Brain pericyte (primary cell): ENCODE measurements at regions not wholly inside any gene's neighbourhood (a gene's known extent, or its start where the extent isn't known, plus 50 kb on each side); places are given as distances from the start of the nearest gene placed in this dataset.

ENCODE experiments used
- DNase-seq: peaks from one replicate; pipeline ENCODE4 v3.0.0-alpha.2; 2012; ENCODE audit warnings: low read depth, low spot score

GRCh38 chr15:60093273-60094067 lies 89.4 kb downstream of the FOXB1 start:
- no peak for DNase-seq

GRCh38 chr15:60095711-60096110 lies 91.6 kb downstream of the FOXB1 start:
- DNase-seq = no peak

- DNase-seq = no peak
These were observed 92.0 kb downstream of the FOXB1 start for GRCh38 chr15:60096157-60096556.

GRCh38 chr15:60101416-60101815 lies 97.3 kb downstream of the FOXB1 start:
- DNase-seq = no peak

GRCh38 chr15:60102748-60103147 lies 98.6 kb downstream of the FOXB1 start:
- DNase-seq = no peak

GRCh38 chr15:60110909-60111308 lies 106.8 kb downstream of the FOXB1 start:
- DNase-seq = no peak

GRCh38 chr15:60115579-60116380 lies 111.7 kb downstream of the FOXB1 start:
- no peak for DNase-seq

- no peak for DNase-seq
These were observed 112.5 kb downstream of the FOXB1 start for GRCh38 chr15:60116456-60117089.

- no peak for DNase-seq
These were observed 114.0 kb downstream of the FOXB1 start for GRCh38 chr15:60118146-60118545.

- no peak for DNase-seq
These were observed 114.5 kb downstream of the FOXB1 start for GRCh38 chr15:60118626-60119025.

- no peak for DNase-seq
These were observed 115.0 kb downstream of the FOXB1 start for GRCh38 chr15:60119101-60119500.

- DNase-seq = no peak
These were observed 116.0 kb downstream of the FOXB1 start for GRCh38 chr15:60120100-60120499.

- DNase-seq = no peak
These were observed 117.7 kb downstream of the FOXB1 start for GRCh38 chr15:60121845-60122244.

GRCh38 chr15:60122691-60123090 lies 118.6 kb downstream of the FOXB1 start:
- DNase-seq = no peak

- no peak for DNase-seq
These were observed 120.5 kb downstream of the FOXB1 start for GRCh38 chr15:60124460-60125070.

GRCh38 chr15:60125334-60125733 lies 121.2 kb downstream of the FOXB1 start:
- DNase-seq = no peak

GRCh38 chr15:60126200-60126599 lies 122.1 kb downstream of the FOXB1 start:
- DNase-seq = no peak

GRCh38 chr15:60126661-60127060 lies 122.5 kb downstream of the FOXB1 start:
- DNase-seq = no peak

GRCh38 chr15:60128000-60128376 lies 123.9 kb downstream of the FOXB1 start:
- DNase-seq = no peak

- no peak for DNase-seq
These were observed 124.6 kb downstream of the FOXB1 start for GRCh38 chr15:60128710-60129109.

GRCh38 chr15:60130398-60130797 lies 126.3 kb downstream of the FOXB1 start:
- DNase-seq = no peak

GRCh38 chr15:60130821-60131220 lies 126.7 kb downstream of the FOXB1 start:
- no peak for DNase-seq
